K562 (cell line): ENCODE measurements at regions not wholly inside any gene's neighbourhood (a gene's known extent, or its start where the extent isn't known, plus 50 kb on each side); places are given as distances from the start of the nearest gene placed in this dataset.

Experiments used
- ATAC-seq: fragments of 200-7000 bp; cut with Tn5 transposase; 3 replicates; pipeline ENCODE4 v1.9.1; 2020; ENCODE audit warnings: moderate library complexity
- BruUV-seq: library from RNA; stranded (reverse); fragments of 400-500 nt; replicated peaks from 2 replicates; lab custom pipeline; 2021; lab: Mats Ljungman, UMichigan
- CTCF ChIA-PET: fragments of 300-600 bp; formaldehyde crosslinking; extraction: SDS; loops from one replicate; lab custom pipeline; 2021; ENCODE audit warnings: low intra/inter-chr PET ratio; lab: Yijun Ruan, JAX
- POLR2A ChIA-PET: fragments of 300-600, 350-650 bp; sonication (Branson Sonifier 250); formaldehyde crosslinking; extraction: SDS; loops from one replicate; lab custom pipeline; 2021; ENCODE audit warnings: antibody characterized with exemption, inconsistent platforms; lab: Yijun Ruan, JAX
- DNase-seq, 4 experiments: peaks; one replicate each; pipeline versions ENCODE4 v3.0.0 to v3.0.0-alpha.2; 2011 to 2018; ENCODE audit warnings: low spot score in 3 of 4, mixed read lengths in 3 of 4; ENCODE audit errors: extremely low read depth in 1 of 4
- FAIRE-seq: peaks from 2 replicates; lab custom pipeline; 2011; peaks lifted over from hg19 to GRCh38; lab: Jason Lieb, UNC
- H2AFZ ChIP-seq: 2 replicates; pipeline ENCODE4 v1.6.0; 2011; ENCODE audit warnings: low read depth, low read length, control low read depth, inconsistent platforms
- H3K27ac ChIP-seq: fragments of 200-600 bp; 3 replicates; pipeline ENCODE4 v1.8.0; 2011; ENCODE audit warnings: low read depth, mild to moderate bottlenecking, control low read depth, inconsistent platforms, low read length, moderate library complexity, mixed read lengths; ENCODE audit errors: extremely low read depth
- H3K27me3 ChIP-seq, 2 experiments: fragments of 300-600 bp in 1 of 2; 2 replicates in 1 of 2; 3 replicates in 1 of 2; pipeline versions ENCODE4 v1.6.0 to v1.8.0; 2011; ENCODE audit warnings: inconsistent platforms in 2 of 2, low read length in 2 of 2, mild to moderate bottlenecking in 1 of 2, mixed read lengths in 1 of 2, moderate library complexity in 1 of 2; ENCODE audit not compliant: control insufficient read depth in 2 of 2, insufficient read depth in 2 of 2
- H3K36me3 ChIP-seq: fragments of 300-600 bp; 3 replicates; pipeline ENCODE4 v1.8.0; 2011; ENCODE audit warnings: mild to moderate bottlenecking, low read length, inconsistent platforms; ENCODE audit not compliant: control insufficient read depth, insufficient read depth
- H3K4me1 ChIP-seq, 2 experiments: fragments of 200-600 bp in 1 of 2; replicated peaks in 1 of 2; 2 replicates in 1 of 2; 3 replicates in 1 of 2; pipeline versions ENCODE4 v1.5.1 to v1.8.0; 2011; ENCODE audit warnings: inconsistent platforms in 2 of 2, low read length in 2 of 2, mild to moderate bottlenecking in 1 of 2, mixed read lengths in 1 of 2, moderate library complexity in 1 of 2; ENCODE audit not compliant: control insufficient read depth in 2 of 2, insufficient read depth in 2 of 2
- H3K4me2 ChIP-seq: 2 replicates; pipeline ENCODE4 v1.6.1; 2011; ENCODE audit warnings: low read length, control low read depth, inconsistent platforms, mixed read lengths; ENCODE audit not compliant: insufficient read depth
- H3K4me3 ChIP-seq: fragments of 200-600 bp; sonication (generic), shearing (Covaris generic); 2 replicates; pipeline ENCODE4 v1.5.1; 2016; ENCODE audit warnings: control low read depth, inconsistent platforms
- H3K79me2 ChIP-seq: fragments of 200-600 bp; 3 replicates; pipeline ENCODE4 v1.8.0; 2011; ENCODE audit warnings: low read length, inconsistent platforms; ENCODE audit not compliant: control insufficient read depth, insufficient read depth
- H3K9ac ChIP-seq, 2 experiments: 2 replicates each; pipeline versions ENCODE4 v1.6.0 to v1.6.1; 2011; ENCODE audit warnings: low read depth in 2 of 2, low read length in 2 of 2, control low read depth in 1 of 2, inconsistent platforms in 1 of 2, mild to moderate bottlenecking in 1 of 2, mixed read lengths in 1 of 2; ENCODE audit not compliant: insufficient read depth in 1 of 2
- H3K9me1 ChIP-seq: one replicate; pipeline ENCODE4 v1.6.0; 2011; ENCODE audit warnings: inconsistent platforms, mild to moderate bottlenecking, low read length, moderate library complexity; ENCODE audit not compliant: control insufficient read depth, insufficient read depth
- H3K9me3 ChIP-seq: replicated peaks from 2 replicates; pipeline ENCODE4 v1.5.1; 2011; ENCODE audit warnings: low read depth, low read length, inconsistent platforms; ENCODE audit not compliant: control insufficient read depth, insufficient read depth
- H4K20me1 ChIP-seq: replicated peaks from 2 replicates; pipeline ENCODE4 v1.6.1; 2011; ENCODE audit warnings: low read length, inconsistent platforms, mixed read lengths; ENCODE audit not compliant: control insufficient read depth, insufficient read depth
- AFF4 ChIP-seq: sonication (generic); formaldehyde crosslinking; IDR thresholded peaks from 2 replicates; pipeline ENCODE4 v1.8.0; 2023; ENCODE audit warnings: mild to moderate bottlenecking, missing genetic modification reagents
- CHAMP1 ChIP-seq: fragments of 450-650 bp; IDR thresholded peaks from 2 replicates; pipeline ENCODE4 v1.6.1; 2016; ENCODE audit warnings: mild to moderate bottlenecking
- E2F4 ChIP-seq: sonication (generic); formaldehyde crosslinking; IDR thresholded peaks from 2 replicates; pipeline ENCODE4 v1.8.0; 2022; ENCODE audit warnings: mild to moderate bottlenecking, low read depth, missing genetic modification reagents
- EWSR1 ChIP-seq: fragments of 450-650 bp; IDR thresholded peaks from 2 replicates; pipeline ENCODE4 v1.6.1; 2018; ENCODE audit warnings: borderline replicate concordance, mild to moderate bottlenecking, low read depth, moderate library complexity; ENCODE audit not compliant: partially characterized antibody
- FOSL1 ChIP-seq: fragments of 200-800 bp; sonication (Bioruptor generic); conservative IDR thresholded peaks from 2 replicates; pipeline ENCODE4 v1.6.1; 2016; ENCODE audit warnings: missing genetic modification characterization, missing compliant biosample characterization
- HMG20A ChIP-seq: fragments of 450-650 bp; formaldehyde crosslinking; conservative IDR thresholded peaks from 2 replicates; pipeline ENCODE4 v1.4.0; 2020; ENCODE audit warnings: mild to moderate bottlenecking, mixed read lengths
- MLLT1 ChIP-seq, 2 experiments: fragments of 450-650 bp; IDR thresholded peaks; 2 replicates each; pipeline ENCODE4 v1.6.1; 2016
- NCOA1 ChIP-seq: fragments of 450-650 bp; IDR thresholded peaks from 2 replicates; pipeline ENCODE4 v1.6.1; 2016; ENCODE audit warnings: low read depth
- SAP30 ChIP-seq: fragments of 200-600 bp; sonication (generic); IDR thresholded peaks from 2 replicates; pipeline ENCODE4 v1.6.1; 2012; ENCODE audit warnings: borderline replicate concordance, low read depth, mild to moderate bottlenecking, moderate library complexity, low read length, control low read depth, inconsistent platforms; ENCODE audit not compliant: insufficient read depth, poor library complexity, severe bottlenecking
- TEAD1 ChIP-seq, 2 experiments: fragments of 450-650 bp in 1 of 2; sonication (generic) in 1 of 2; formaldehyde crosslinking; IDR thresholded peaks; 2 replicates each; pipeline versions ENCODE4 v1.4.0 to v1.8.0; 2020 to 2022; ENCODE audit warnings: mild to moderate bottlenecking in 2 of 2, missing genetic modification reagents in 1 of 2
- USF2 ChIP-seq: sonication (generic); formaldehyde crosslinking; IDR thresholded peaks from 2 replicates; pipeline ENCODE4 v1.5.0; 2020; ENCODE audit warnings: missing genetic modification reagents
- YBX1 ChIP-seq: fragments of 450-650 bp; IDR thresholded peaks from 2 replicates; pipeline ENCODE4 v1.7.1; 2016; ENCODE audit warnings: mild to moderate bottlenecking
- ZNF707 ChIP-seq: fragments of 250-450 bp; sonication (Bioruptor Pico); conservative IDR thresholded peaks from 2 replicates; pipeline ENCODE4 v1.8.0; 2022; ENCODE audit warnings: inconsistent platforms, mild to moderate bottlenecking, moderate library complexity
- WGBS: fragments of 100-300 bp; shearing (Covaris generic); methylation state at CpG from one replicate; pipeline ENCODE4 v1.1.6; 2016; ENCODE audit warnings: low coverage, mixed read lengths; ENCODE audit not compliant: insufficient coverage; ENCODE audit errors: missing lambda C conversion rate; 5-methylcytosine and 5-hydroxymethylcytosine counted together
- in situ Hi-C: fragments of 300-500 bp; cut with MboI; formaldehyde crosslinking; loops from 4 replicates; pipeline ENCODE4 v1.15.0; 2018; ENCODE audit warnings: inconsistent platforms, mixed read lengths
- intact Hi-C: fragments of 100-400 bp; cut with micrococcal nuclease; formaldehyde crosslinking; loops from 2 replicates; pipeline ENCODE4 v1.14.2; 2022

GRCh38 chr4:14392378-14392777 lies 609.9 kb upstream of the CPEB2 start:
- FAIRE-seq (no peak), DNase-seq (no peak), ATAC-seq (no peak)
- Histone ChIP-seq H3K9me3 (no peaks in the 10 kb centered on the region), H3K9ac (no peak overlapping the region), H3K36me3 (no peaks in the 10 kb centered on the region), H3K79me2 (no peaks in the 10 kb centered on the region), H3K4me3 (no peak overlapping the region), H3K9me1 (no peaks in the 10 kb centered on the region), H2AFZ (no peak overlapping the region), H4K20me1 (no peaks in the 10 kb centered on the region), H3K27me3 (no peaks in the 10 kb centered on the region), H3K27ac (no peak overlapping the region), H3K4me2 (no peak overlapping the region), H3K4me1 (no peaks in the 10 kb centered on the region)
- in situ Hi-C loops (no loop called here), intact Hi-C loops (no loop called here)
- BruUV-seq: no TSS peak
- ChIA-PET CTCF (no interaction called here), POLR2A (no interaction called here)
- 1% methylated on average over 4 of the region's 4 CpGs for WGBS
- TF ChIP-seq TEAD1 (CRISPR knock-in tag; IDR thresholded peaks at IDR 0.05) (no peak), YBX1 (no peak), FOSL1 (no peak), USF2 (CRISPR knock-in tag) (no peak), AFF4 (CRISPR knock-in tag) (no peak), SAP30 (no peak), HMG20A (CRISPR knock-in tag) (no peak), CHAMP1 (no peak), NCOA1 (no peak), E2F4 (CRISPR knock-in tag) (no peak), MLLT1 (IDR thresholded peaks at IDR 0.05) (no peak), EWSR1 (no peak), ZNF707 (no peak)
